Activated naive CD8-positive, alpha-beta T cell treated with anti-CD3 and anti-CD28 coated beads, Interleukin-2, amount 50 U/mL, for 24 hours (primary cell): ENCODE measurements at regions not wholly inside any gene's neighbourhood (a gene's known extent, or its start where the extent isn't known, plus 50 kb on each side); places are given as distances from the start of the nearest gene placed in this dataset.

ENCODE experiments used
- ATAC-seq: fragments of 150-1000 bp; cut with Tn5 transposase; one replicate; pipeline ENCODE4 v1.10.0; 2021
- DNase-seq: peaks from one replicate; pipeline ENCODE4 v3.0.0; 2021
- H3K27ac Mint-ChIP-seq: one replicate; pipeline ENCODE4 v1.8.0; 2021; ENCODE audit warnings: mild to moderate bottlenecking, mixed read lengths
- H3K27me3 Mint-ChIP-seq: one replicate; pipeline ENCODE4 v1.8.0; 2021; ENCODE audit warnings: mixed read lengths
- H3K36me3 Mint-ChIP-seq: one replicate; pipeline ENCODE4 v1.8.0; 2021; ENCODE audit warnings: low read depth, mixed read lengths
- H3K4me1 Mint-ChIP-seq: one replicate; pipeline ENCODE4 v1.8.0; 2021; ENCODE audit warnings: mixed read lengths
- H3K4me3 Mint-ChIP-seq: one replicate; pipeline ENCODE4 v1.8.0; 2021; ENCODE audit warnings: mild to moderate bottlenecking, moderate library complexity, mixed read lengths
- H3K9me3 Mint-ChIP-seq: one replicate; pipeline ENCODE4 v1.8.0; 2021; ENCODE audit warnings: mixed read lengths

DNA sequence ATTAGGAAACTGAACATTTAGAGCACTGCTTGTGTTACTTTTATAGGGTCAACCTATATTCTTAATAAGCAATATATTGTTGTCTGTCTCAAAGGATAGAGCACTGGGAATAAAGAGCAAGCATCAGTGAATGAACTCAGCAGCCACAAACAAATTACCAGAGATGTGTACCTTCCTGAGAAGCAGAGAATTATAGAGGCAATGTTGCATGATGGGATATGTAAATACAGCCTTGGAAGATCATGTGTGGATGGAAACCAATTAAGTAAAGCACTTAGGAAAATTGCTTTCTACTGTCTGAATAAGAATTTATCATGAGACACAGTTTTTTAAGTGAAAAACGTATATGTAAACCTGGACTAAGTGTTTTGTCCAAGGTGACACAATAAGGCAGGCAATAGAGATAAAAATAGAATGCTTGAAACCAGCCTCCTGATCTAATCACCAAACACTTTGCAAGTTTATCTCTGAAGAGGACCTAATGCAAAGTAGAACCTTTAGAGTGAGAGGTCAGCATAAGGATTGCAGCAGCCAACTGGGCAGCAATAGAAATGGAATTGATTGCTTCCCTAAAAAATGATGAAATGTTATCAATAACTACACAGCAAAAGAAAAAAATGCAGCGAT, 848.0 kb downstream of the TUSC7 start:
- no peaks in the 10 kb centered on the region for H3K36me3 Mint-ChIP-seq
- no peak overlapping the region for H3K4me3 Mint-ChIP-seq
- ATAC-seq (no peak), DNase-seq (no peak)
- H3K27ac Mint-ChIP-seq: no peak overlapping the region
- no peaks in the 10 kb centered on the region for H3K27me3 Mint-ChIP-seq
- peaks cover 21% of the 10 kb centered on the region for H3K9me3 Mint-ChIP-seq
- H3K4me1 Mint-ChIP-seq: no peaks in the 10 kb centered on the region

DNA sequence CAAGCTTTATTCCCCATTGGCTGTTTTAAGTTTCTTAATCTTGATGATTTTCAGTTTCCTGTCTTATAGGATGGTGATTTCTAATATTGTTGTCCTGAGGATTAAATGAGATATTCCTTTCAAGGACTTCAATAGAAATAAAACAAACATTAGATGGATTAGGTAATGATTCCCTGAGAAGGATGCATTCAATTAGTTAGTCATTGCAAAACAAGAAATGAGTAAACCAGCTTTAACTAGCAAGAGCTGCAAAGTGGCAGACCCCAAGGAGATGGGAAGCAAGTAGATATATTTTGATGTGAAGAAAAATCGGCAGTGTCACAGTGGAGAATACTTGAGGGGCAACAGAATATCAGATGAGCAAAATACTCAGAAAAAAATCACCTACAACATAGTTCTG, 849.1 kb downstream of the TUSC7 start:
- DNase-seq (no peak), ATAC-seq (no peak)
- no peaks in the 10 kb centered on the region for H3K4me1 Mint-ChIP-seq
- H3K36me3 Mint-ChIP-seq: no peaks in the 10 kb centered on the region
- no peak overlapping the region for H3K4me3 Mint-ChIP-seq
- no peak overlapping the region for H3K27ac Mint-ChIP-seq
- H3K9me3 Mint-ChIP-seq: peaks cover 21% of the 10 kb centered on the region
- no peaks in the 10 kb centered on the region for H3K27me3 Mint-ChIP-seq

- H3K27me3 Mint-ChIP-seq: no peaks in the 10 kb centered on the region
- no peak for DNase-seq
- H3K4me3 Mint-ChIP-seq: no peak overlapping the region
- no peaks in the 10 kb centered on the region for H3K4me1 Mint-ChIP-seq
- H3K36me3 Mint-ChIP-seq: no peaks in the 10 kb centered on the region
- H3K27ac Mint-ChIP-seq: no peak overlapping the region
- no peak for ATAC-seq
- peaks cover 16% of the 10 kb centered on the region for H3K9me3 Mint-ChIP-seq
These were observed 852.4 kb downstream of the TUSC7 start for GRCh38 chr3:117562000-117562399.

GRCh38 chr3:117563063-117563462, 853.5 kb downstream of the TUSC7 start:
- Mint-ChIP-seq H3K27ac (no peak overlapping the region), H3K9me3 (peaks cover 10% of the 10 kb centered on the region), H3K4me3 (no peak overlapping the region), H3K27me3 (no peaks in the 10 kb centered on the region), H3K4me1 (no peaks in the 10 kb centered on the region), H3K36me3 (no peaks in the 10 kb centered on the region)
- DNase-seq (no peak), ATAC-seq (no peak)

DNA sequence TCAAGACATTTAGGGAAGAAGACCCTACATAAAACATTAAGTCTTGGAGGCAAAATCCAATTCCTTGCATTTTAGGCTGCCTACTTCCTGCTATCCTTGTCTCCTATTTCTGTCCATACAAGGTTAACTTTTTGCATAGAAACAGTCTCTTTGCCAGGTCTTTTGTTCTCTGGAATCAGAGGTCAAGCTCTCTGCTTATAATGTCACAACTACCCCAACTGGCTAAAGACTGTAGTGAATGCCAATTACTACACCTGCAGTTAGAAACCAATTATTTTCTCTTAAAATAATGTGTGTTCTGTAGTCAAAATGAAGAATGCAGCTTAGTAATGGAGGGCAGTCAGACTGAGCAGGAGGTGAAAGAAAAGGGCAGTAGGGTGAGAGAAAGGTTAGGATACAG, 856.2 kb downstream of the TUSC7 start:
- Mint-ChIP-seq H3K27ac (no peak overlapping the region), H3K9me3 (no peaks in the 10 kb centered on the region), H3K27me3 (no peaks in the 10 kb centered on the region), H3K4me1 (no peaks in the 10 kb centered on the region), H3K36me3 (no peaks in the 10 kb centered on the region), H3K4me3 (no peak overlapping the region)
- ATAC-seq (no peak), DNase-seq (no peak)

- H3K36me3 Mint-ChIP-seq: no peaks in the 10 kb centered on the region
- DNase-seq (no peak), ATAC-seq (no peak)
- no peaks in the 10 kb centered on the region for H3K27me3 Mint-ChIP-seq
- H3K9me3 Mint-ChIP-seq: no peaks in the 10 kb centered on the region
- no peak overlapping the region for H3K4me3 Mint-ChIP-seq
- no peaks in the 10 kb centered on the region for H3K4me1 Mint-ChIP-seq
- H3K27ac Mint-ChIP-seq: no peak overlapping the region
These were observed 857.3 kb downstream of the TUSC7 start for GRCh38 chr3:117566926-117567325.

DNA sequence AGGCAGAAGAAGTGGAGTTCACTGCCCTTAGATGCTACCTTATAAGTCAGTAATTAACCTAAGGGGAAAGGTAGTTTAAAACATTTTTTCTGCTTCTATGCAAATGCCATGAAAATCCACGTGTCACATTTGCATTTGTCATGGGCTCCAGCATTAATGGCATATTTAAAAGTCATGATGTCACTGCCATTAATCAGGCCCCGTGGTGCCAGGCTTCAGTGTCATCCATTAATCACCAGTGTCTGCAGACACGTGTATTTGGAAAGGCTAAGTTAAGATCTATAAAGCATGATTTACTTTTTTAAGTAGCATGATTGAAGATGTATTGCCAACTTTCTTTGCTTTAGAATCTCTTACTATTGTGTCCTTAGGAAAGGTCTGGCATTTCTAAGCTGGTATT, 857.8 kb downstream of the TUSC7 start:
- no peak overlapping the region for H3K4me3 Mint-ChIP-seq
- H3K27ac Mint-ChIP-seq: no peak overlapping the region
- H3K27me3 Mint-ChIP-seq: no peaks in the 10 kb centered on the region
- H3K4me1 Mint-ChIP-seq: no peaks in the 10 kb centered on the region
- no peak for ATAC-seq
- no peaks in the 10 kb centered on the region for H3K9me3 Mint-ChIP-seq
- no peaks in the 10 kb centered on the region for H3K36me3 Mint-ChIP-seq
- no peak for DNase-seq

- DNase-seq (no peak), ATAC-seq (no peak)
- H3K36me3 Mint-ChIP-seq: no peaks in the 10 kb centered on the region
- no peaks in the 10 kb centered on the region for H3K9me3 Mint-ChIP-seq
- no peaks in the 10 kb centered on the region for H3K4me1 Mint-ChIP-seq
- no peak overlapping the region for H3K4me3 Mint-ChIP-seq
- no peaks in the 10 kb centered on the region for H3K27me3 Mint-ChIP-seq
- no peak overlapping the region for H3K27ac Mint-ChIP-seq
These were observed 858.3 kb downstream of the TUSC7 start for GRCh38 chr3:117567906-117568305.

GRCh38 chr3:117572786-117573185, 863.2 kb downstream of the TUSC7 start:
- Mint-ChIP-seq H3K36me3 (no peaks in the 10 kb centered on the region), H3K4me3 (no peak overlapping the region), H3K27me3 (no peaks in the 10 kb centered on the region), H3K4me1 (no peaks in the 10 kb centered on the region), H3K9me3 (peaks cover 8% of the 10 kb centered on the region), H3K27ac (no peak overlapping the region)
- DNase-seq: no peak
- no peak for ATAC-seq

DNA sequence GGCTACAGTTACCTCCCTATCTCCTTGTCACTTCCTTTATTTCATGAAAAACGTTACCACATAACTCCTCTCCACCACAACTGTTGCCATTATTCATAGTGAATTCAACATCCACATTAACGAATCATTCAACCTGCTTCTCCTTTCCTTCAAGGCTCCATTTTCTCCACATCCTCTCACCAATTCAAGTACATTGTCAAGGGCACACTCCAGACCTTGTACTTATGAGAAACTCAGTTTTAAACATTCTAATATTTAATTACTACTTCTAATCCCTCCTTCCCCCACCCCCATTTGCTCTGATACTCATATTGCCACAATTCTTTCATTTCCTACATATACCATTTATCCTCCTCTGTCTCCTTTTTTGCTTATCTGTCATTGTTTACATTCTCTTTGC, 871.2 kb downstream of the TUSC7 start:
- Mint-ChIP-seq H3K4me1 (no peaks in the 10 kb centered on the region), H3K27ac (no peak overlapping the region), H3K27me3 (no peaks in the 10 kb centered on the region), H3K9me3 (peaks cover 18% of the 10 kb centered on the region), H3K4me3 (no peak overlapping the region), H3K36me3 (no peaks in the 10 kb centered on the region)
- ATAC-seq (no peak), DNase-seq (no peak)

DNA sequence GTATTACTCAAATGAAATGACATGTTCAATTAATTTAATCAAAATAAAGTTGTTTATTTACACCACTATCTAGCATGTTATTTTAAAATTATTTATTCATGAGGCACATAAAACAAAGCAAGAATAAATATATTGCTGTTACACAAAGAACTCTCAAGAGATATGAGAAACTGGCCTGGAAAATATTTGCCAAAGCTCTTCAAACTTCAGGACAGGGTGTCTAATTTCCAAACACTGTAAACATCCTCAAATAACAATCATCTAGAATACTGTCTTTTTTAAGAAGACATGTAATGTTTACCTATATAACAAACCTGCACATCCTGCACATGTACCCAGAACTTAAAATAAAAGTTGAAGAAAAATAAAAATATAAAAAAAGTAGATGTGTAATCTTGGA, 876.6 kb downstream of the TUSC7 start:
- DNase-seq (no peak), ATAC-seq (no peak)
- Mint-ChIP-seq H3K4me3 (no peak overlapping the region), H3K36me3 (no peaks in the 10 kb centered on the region), H3K4me1 (no peaks in the 10 kb centered on the region), H3K9me3 (peaks cover 14% of the 10 kb centered on the region), H3K27ac (no peak overlapping the region), H3K27me3 (no peaks in the 10 kb centered on the region)

GRCh38 chr3:117587416-117587815, 877.8 kb downstream of the TUSC7 start:
- H3K9me3 Mint-ChIP-seq: peaks cover 14% of the 10 kb centered on the region
- no peaks in the 10 kb centered on the region for H3K27me3 Mint-ChIP-seq
- no peaks in the 10 kb centered on the region for H3K4me1 Mint-ChIP-seq
- H3K36me3 Mint-ChIP-seq: no peaks in the 10 kb centered on the region
- DNase-seq (no peak), ATAC-seq (no peak)
- H3K27ac Mint-ChIP-seq: no peak overlapping the region
- no peak overlapping the region for H3K4me3 Mint-ChIP-seq

GRCh38 chr3:117589454-117589853, 879.9 kb downstream of the TUSC7 start:
- no peak overlapping the region for H3K27ac Mint-ChIP-seq
- no peak overlapping the region for H3K4me3 Mint-ChIP-seq
- H3K36me3 Mint-ChIP-seq: no peaks in the 10 kb centered on the region
- H3K9me3 Mint-ChIP-seq: peaks cover 6% of the 10 kb centered on the region
- ATAC-seq (no peak), DNase-seq (no peak)
- H3K4me1 Mint-ChIP-seq: no peaks in the 10 kb centered on the region
- H3K27me3 Mint-ChIP-seq: no peaks in the 10 kb centered on the region

DNA sequence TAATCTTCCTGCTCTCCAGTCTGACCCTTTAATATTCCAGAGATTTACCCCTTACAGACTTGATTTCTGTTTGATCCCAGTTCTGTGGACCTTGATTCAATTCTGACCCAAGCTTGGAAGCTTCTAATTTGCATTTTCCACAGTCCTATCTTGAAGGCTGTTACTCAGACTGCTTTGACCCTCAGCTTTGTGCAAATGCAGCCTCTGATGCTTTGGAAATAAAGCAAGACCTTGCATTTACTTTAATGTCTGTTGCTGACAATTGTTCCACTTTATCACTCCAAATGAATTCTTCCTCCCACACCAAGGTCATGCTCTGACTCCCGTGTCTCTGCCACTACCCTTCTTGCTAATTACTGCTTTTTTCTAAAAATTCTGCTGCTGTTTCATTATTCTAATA, 886.0 kb downstream of the TUSC7 start:
- no peaks in the 10 kb centered on the region for H3K4me1 Mint-ChIP-seq
- DNase-seq (no peak), ATAC-seq (no peak)
- no peaks in the 10 kb centered on the region for H3K9me3 Mint-ChIP-seq
- no peak overlapping the region for H3K27ac Mint-ChIP-seq
- H3K4me3 Mint-ChIP-seq: no peak overlapping the region
- H3K36me3 Mint-ChIP-seq: no peaks in the 10 kb centered on the region
- H3K27me3 Mint-ChIP-seq: no peaks in the 10 kb centered on the region

DNA sequence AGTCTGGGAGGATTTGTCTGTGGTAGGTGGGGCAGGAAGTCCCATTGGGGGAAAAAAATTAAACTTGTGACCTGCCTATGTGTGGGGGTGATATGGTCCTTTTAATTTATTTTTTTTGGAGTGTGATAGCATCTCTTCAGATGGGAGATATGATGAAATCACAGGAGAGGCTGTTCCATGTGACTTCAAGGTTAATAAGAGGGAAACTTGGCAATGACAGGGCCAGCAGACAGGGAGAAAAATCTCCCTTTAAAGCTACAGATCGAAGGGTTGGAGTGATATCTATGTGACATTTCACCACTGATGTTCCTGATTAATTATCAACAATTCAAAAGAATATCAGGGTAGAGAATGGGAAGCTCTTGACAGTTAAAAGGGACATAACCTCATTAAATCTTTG, 886.9 kb downstream of the TUSC7 start:
- DNase-seq (no peak), ATAC-seq (no peak)
- no peak overlapping the region for H3K4me3 Mint-ChIP-seq
- H3K36me3 Mint-ChIP-seq: no peaks in the 10 kb centered on the region
- no peak overlapping the region for H3K27ac Mint-ChIP-seq
- no peaks in the 10 kb centered on the region for H3K4me1 Mint-ChIP-seq
- H3K9me3 Mint-ChIP-seq: no peaks in the 10 kb centered on the region
- H3K27me3 Mint-ChIP-seq: no peaks in the 10 kb centered on the region

GRCh38 chr3:117597865-117598264, 888.3 kb downstream of the TUSC7 start:
- ATAC-seq (no peak), DNase-seq (no peak)
- Mint-ChIP-seq H3K27ac (no peak overlapping the region), H3K36me3 (no peaks in the 10 kb centered on the region), H3K9me3 (no peaks in the 10 kb centered on the region), H3K4me3 (no peak overlapping the region), H3K4me1 (no peaks in the 10 kb centered on the region), H3K27me3 (no peaks in the 10 kb centered on the region)
